ENCODE measurements at regions not wholly inside any gene's neighbourhood (a gene's known extent, or its start where the extent isn't known, plus 50 kb on each side); places are given as distances from the start of the nearest gene placed in this dataset.

DNA sequence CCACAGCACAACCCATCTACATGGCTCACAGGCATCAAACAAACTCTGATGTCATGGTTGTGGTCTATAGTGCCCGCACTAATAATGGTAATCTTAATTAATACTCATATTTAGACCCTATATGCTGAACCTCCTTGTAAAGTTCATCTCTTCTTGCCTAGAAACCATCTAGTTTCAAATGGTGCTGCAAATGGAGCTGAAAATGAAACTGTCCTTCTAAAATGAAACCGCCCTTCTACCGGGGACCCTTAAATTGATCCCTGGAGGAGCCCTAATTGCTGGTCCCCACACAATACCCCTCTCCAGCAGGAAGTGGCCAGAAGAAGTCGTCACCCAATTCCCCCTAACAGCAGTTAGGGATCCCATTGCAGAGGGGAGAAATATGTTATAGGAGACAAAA, 612.6 kb downstream of the MRPL39 start:
- TF ChIP-seq, protein P1, sequence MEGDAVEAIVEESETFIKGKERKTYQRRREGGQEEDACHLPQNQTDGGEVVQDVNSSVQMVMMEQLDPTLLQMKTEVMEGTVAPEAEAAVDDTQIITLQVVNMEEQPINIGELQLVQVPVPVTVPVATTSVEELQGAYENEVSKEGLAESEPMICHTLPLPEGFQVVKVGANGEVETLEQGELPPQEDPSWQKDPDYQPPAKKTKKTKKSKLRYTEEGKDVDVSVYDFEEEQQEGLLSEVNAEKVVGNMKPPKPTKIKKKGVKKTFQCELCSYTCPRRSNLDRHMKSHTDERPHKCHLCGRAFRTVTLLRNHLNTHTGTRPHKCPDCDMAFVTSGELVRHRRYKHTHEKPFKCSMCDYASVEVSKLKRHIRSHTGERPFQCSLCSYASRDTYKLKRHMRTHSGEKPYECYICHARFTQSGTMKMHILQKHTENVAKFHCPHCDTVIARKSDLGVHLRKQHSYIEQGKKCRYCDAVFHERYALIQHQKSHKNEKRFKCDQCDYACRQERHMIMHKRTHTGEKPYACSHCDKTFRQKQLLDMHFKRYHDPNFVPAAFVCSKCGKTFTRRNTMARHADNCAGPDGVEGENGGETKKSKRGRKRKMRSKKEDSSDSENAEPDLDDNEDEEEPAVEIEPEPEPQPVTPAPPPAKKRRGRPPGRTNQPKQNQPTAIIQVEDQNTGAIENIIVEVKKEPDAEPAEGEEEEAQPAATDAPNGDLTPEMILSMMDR (IDR thresholded peaks at IDR 0.05; ENCODE audit: insufficient read depth, low read depth, low read length) = no peak
- no peak for TF ChIP-seq EZH2 (IDR thresholded peaks at IDR 0.05; ENCODE audit: insufficient read depth, low read length)

All from astrocyte (in vitro differentiated cells and primary cell).